Loucy (cell line): ENCODE measurements at regions not wholly inside any gene's neighbourhood (a gene's known extent, or its start where the extent isn't known, plus 50 kb on each side); places are given as distances from the start of the nearest gene placed in this dataset.

Experiments used
- H2AFZ ChIP-seq: fragments of 200-600 bp; sonication (generic); 2 replicates; pipeline ENCODE4 v1.6.0; 2016; ENCODE audit warnings: antibody characterized with exemption, mild to moderate bottlenecking, low read length, moderate library complexity
- H3F3A ChIP-seq: fragments of 200-600 bp; 2 replicates; pipeline ENCODE4 v1.6.0; 2016; ENCODE audit warnings: antibody characterized with exemption, low read depth, mild to moderate bottlenecking
- H3K27me3 ChIP-seq: fragments of 200-600 bp; sonication (generic); 2 replicates; pipeline ENCODE4 v1.6.1; 2014; ENCODE audit warnings: low read length, mild to moderate bottlenecking; ENCODE audit not compliant: insufficient read depth, poor library complexity, severe bottlenecking
- H3K36me3 ChIP-seq: fragments of 200-600 bp; sonication (generic); 2 replicates; pipeline ENCODE4 v1.6.1; 2016; ENCODE audit warnings: low read length; ENCODE audit not compliant: insufficient read depth
- H3K4me1 ChIP-seq: fragments of 200-600 bp; sonication (generic); 2 replicates; pipeline ENCODE4 v1.5.1; 2014; ENCODE audit warnings: low read length, mild to moderate bottlenecking; ENCODE audit not compliant: insufficient read depth, poor library complexity, severe bottlenecking
- H3K4me2 ChIP-seq: fragments of 200-600 bp; sonication (generic); 2 replicates; pipeline ENCODE4 v1.6.0; 2014; ENCODE audit warnings: antibody characterized with exemption, low read length, low read depth, mild to moderate bottlenecking; ENCODE audit not compliant: poor library complexity, severe bottlenecking
- H3K4me3 ChIP-seq: fragments of 200-600 bp; sonication (generic); 2 replicates; pipeline ENCODE4 v1.5.1; 2014; ENCODE audit warnings: low read length, mild to moderate bottlenecking, mixed read lengths; ENCODE audit not compliant: poor library complexity, severe bottlenecking
- H3K79me2 ChIP-seq: fragments of 200-600 bp; sonication (generic); 2 replicates; pipeline ENCODE4 v1.6.1; 2014; ENCODE audit warnings: low read length; ENCODE audit not compliant: insufficient read depth
- H3K9ac ChIP-seq: fragments of 200-600 bp; sonication (generic); 2 replicates; pipeline ENCODE4 v1.6.0; 2014; ENCODE audit warnings: mild to moderate bottlenecking, low read depth, low read length, moderate library complexity; ENCODE audit not compliant: poor library complexity, severe bottlenecking
- H3K9me2 ChIP-seq: fragments of 200-600 bp; sonication (generic); replicated peaks from 2 replicates; pipeline ENCODE4 v1.6.1; 2016; ENCODE audit warnings: low read depth, low read length, mixed read lengths
- H3K9me3 ChIP-seq: fragments of 200-600 bp; sonication (generic); 2 replicates; pipeline ENCODE4 v1.6.1; 2014; ENCODE audit warnings: mild to moderate bottlenecking, antibody characterized with exemption, low read length, low read depth; ENCODE audit not compliant: insufficient read depth
- H4K20me1 ChIP-seq: fragments of 200-600 bp; sonication (generic); 2 replicates; pipeline ENCODE4 v1.6.0; 2014; ENCODE audit warnings: antibody characterized with exemption, low read length, mild to moderate bottlenecking; ENCODE audit not compliant: insufficient read depth, poor library complexity, severe bottlenecking
- CTCF ChIP-seq: fragments of 200-600 bp; sonication (generic); conservative IDR thresholded peaks from 2 replicates; pipeline ENCODE4 v1.5.1; 2014; ENCODE audit warnings: mild to moderate bottlenecking, antibody characterized with exemption, low read length
- EZH2phosphoT487 ChIP-seq: fragments of 200-600 bp; IDR thresholded peaks from 2 replicates; pipeline ENCODE4 v1.6.1; 2018; ENCODE audit warnings: antibody characterized with exemption, mild to moderate bottlenecking, moderate library complexity, borderline replicate concordance

- H3K27me3 ChIP-seq, result no peaks in the 10 kb centered on the region
- H3K36me3 ChIP-seq, result no peaks in the 10 kb centered on the region
- no peaks in the 10 kb centered on the region for H4K20me1 ChIP-seq
- no peaks in the 10 kb centered on the region for H3K9me3 ChIP-seq
- no peaks in the 10 kb centered on the region for H3K79me2 ChIP-seq
- H3F3A ChIP-seq, result no peaks in the 10 kb centered on the region
- no peak overlapping the region for H3K4me2 ChIP-seq
- H3K4me1 ChIP-seq, result no peaks in the 10 kb centered on the region
- TF ChIP-seq CTCF, result no peak
- no peak for TF ChIP-seq EZH2phosphoT487
- H2AFZ ChIP-seq, result no peak overlapping the region
- H3K9ac ChIP-seq, result no peak overlapping the region
- no peaks in the 10 kb centered on the region for H3K9me2 ChIP-seq
- no peak overlapping the region for H3K4me3 ChIP-seq
Measured at GRCh38 chr5:116923344-116923743, 348.7 kb upstream of the SEMA6A start.

GRCh38 chr5:116922532-116922931, 347.9 kb upstream of the SEMA6A start:
- no peak overlapping the region for H2AFZ ChIP-seq
- TF ChIP-seq CTCF, result no peak
- H3K4me2 ChIP-seq, result no peak overlapping the region

GRCh38 chr5:116914869-116915504, 340.4 kb upstream of the SEMA6A start:
- H3K4me2 ChIP-seq, result no peak overlapping the region
- H3K9me2 ChIP-seq, result no peaks in the 10 kb centered on the region
- no peak overlapping the region for H2AFZ ChIP-seq
- no peak for TF ChIP-seq CTCF
- TF ChIP-seq EZH2phosphoT487, result no peak
- H3F3A ChIP-seq, result no peaks in the 10 kb centered on the region
- H3K36me3 ChIP-seq, result no peaks in the 10 kb centered on the region
- no peaks in the 10 kb centered on the region for H4K20me1 ChIP-seq
- H3K9ac ChIP-seq, result no peak overlapping the region
- H3K79me2 ChIP-seq, result no peaks in the 10 kb centered on the region
- H3K4me3 ChIP-seq, result no peak overlapping the region
- no peaks in the 10 kb centered on the region for H3K9me3 ChIP-seq
- no peaks in the 10 kb centered on the region for H3K27me3 ChIP-seq
- no peaks in the 10 kb centered on the region for H3K4me1 ChIP-seq

More at GRCh38 chr5:116922532-116922931, 347.9 kb upstream of the SEMA6A start:
- Histone ChIP-seq H3K9ac (no peak overlapping the region), H3K27me3 (no peaks in the 10 kb centered on the region), H3K9me2 (no peaks in the 10 kb centered on the region), H3F3A (no peaks in the 10 kb centered on the region), H3K4me3 (no peak overlapping the region), H3K79me2 (no peaks in the 10 kb centered on the region), H3K4me1 (no peaks in the 10 kb centered on the region), H4K20me1 (no peaks in the 10 kb centered on the region), H3K9me3 (no peaks in the 10 kb centered on the region), H3K36me3 (no peaks in the 10 kb centered on the region)
